H9 (cell line): ENCODE measurements at regions not wholly inside any gene's neighbourhood (a gene's known extent, or its start where the extent isn't known, plus 50 kb on each side); places are given as distances from the start of the nearest gene placed in this dataset.
A peak's percentile ranks its signal among the peaks of the same experiment; 100 is the strongest.

Source experiments
- DNase-seq: peaks from one replicate; pipeline ENCODE4 v3.0.0-alpha.2; 2017
- H2AFZ ChIP-seq: one replicate; pipeline ENCODE4 v1.6.1; 2013; ENCODE audit warnings: mild to moderate bottlenecking, low read length, control low read depth, moderate library complexity
- H2AK5ac ChIP-seq: 2 replicates; pipeline ENCODE4 v1.6.1; 2013; ENCODE audit warnings: low read length, control low read depth, mixed read lengths; ENCODE audit not compliant: insufficient read length
- H2BK120ac ChIP-seq: one replicate; pipeline ENCODE4 v1.6.1; 2013; ENCODE audit warnings: low read depth, mild to moderate bottlenecking, low read length, control low read depth, inconsistent platforms; ENCODE audit not compliant: poor library complexity, severe bottlenecking
- H2BK12ac ChIP-seq: 2 replicates; pipeline ENCODE4 v1.6.1; 2013; ENCODE audit warnings: low read length, control low read depth, mixed read lengths, low read depth; ENCODE audit not compliant: insufficient read length
- H2BK15ac ChIP-seq: 2 replicates; pipeline ENCODE4 v1.6.1; 2013; ENCODE audit warnings: low read depth, low read length, control low read depth
- H2BK20ac ChIP-seq: one replicate; pipeline ENCODE4 v1.6.1; 2013; ENCODE audit warnings: low read depth, mild to moderate bottlenecking, low read length, control low read depth, inconsistent platforms; ENCODE audit not compliant: poor library complexity, severe bottlenecking
- H2BK5ac ChIP-seq: 2 replicates; pipeline ENCODE4 v1.6.1; 2013; ENCODE audit warnings: low read length, control low read depth, mixed read lengths; ENCODE audit not compliant: insufficient read length
- H3K14ac ChIP-seq: 2 replicates; pipeline ENCODE4 v1.6.1; 2013; ENCODE audit warnings: low read length, control low read depth; ENCODE audit not compliant: insufficient read depth
- H3K18ac ChIP-seq: 2 replicates; pipeline ENCODE4 v1.6.1; 2013; ENCODE audit warnings: low read depth, mild to moderate bottlenecking, mixed read lengths, low read length, control low read depth; ENCODE audit not compliant: insufficient read length
- H3K23ac ChIP-seq: 2 replicates; pipeline ENCODE4 v1.6.1; 2013; ENCODE audit warnings: low read length, control low read depth, mixed read lengths, low read depth; ENCODE audit not compliant: insufficient read length
- H3K23me2 ChIP-seq: 2 replicates; pipeline ENCODE4 v1.6.1; 2013; ENCODE audit warnings: low read depth, mild to moderate bottlenecking, mixed read lengths, low read length, control low read depth; ENCODE audit not compliant: insufficient read length, poor library complexity, severe bottlenecking
- H3K27ac ChIP-seq: 2 replicates; pipeline ENCODE4 v1.5.1; 2013; ENCODE audit warnings: low read length, control low read depth, mixed read lengths, low read depth; ENCODE audit not compliant: insufficient read length
- H3K27me3 ChIP-seq: 2 replicates; pipeline ENCODE4 v1.6.1; 2013; ENCODE audit warnings: low read length, control low read depth, inconsistent platforms; ENCODE audit not compliant: insufficient read depth
- H3K4ac ChIP-seq: 2 replicates; pipeline ENCODE4 v1.6.1; 2013; ENCODE audit warnings: low read depth, mild to moderate bottlenecking, control low read depth, inconsistent platforms, low read length, moderate library complexity
- H3K4me1 ChIP-seq: 2 replicates; pipeline ENCODE4 v1.6.1; 2013; ENCODE audit warnings: low read length, control low read depth, inconsistent platforms; ENCODE audit not compliant: insufficient read depth
- H3K4me2 ChIP-seq: 2 replicates; pipeline ENCODE4 v1.6.1; 2013; ENCODE audit warnings: low read length, control low read depth, mixed read lengths; ENCODE audit not compliant: insufficient read length, insufficient read depth
- H3K56ac ChIP-seq: 2 replicates; pipeline ENCODE4 v1.6.1; 2013; ENCODE audit warnings: low read depth, mild to moderate bottlenecking, mixed read lengths, low read length, control low read depth; ENCODE audit not compliant: insufficient read length
- H3K79me1 ChIP-seq: 2 replicates; pipeline ENCODE4 v1.6.1; 2013; ENCODE audit warnings: low read depth, mild to moderate bottlenecking, moderate library complexity, low read length, control low read depth, inconsistent platforms; ENCODE audit not compliant: insufficient read depth, poor library complexity, severe bottlenecking
- H3K79me2 ChIP-seq: 2 replicates; pipeline ENCODE4 v1.6.1; 2013; ENCODE audit warnings: low read length, control low read depth, inconsistent platforms; ENCODE audit not compliant: insufficient read depth
- H3K9ac ChIP-seq: 2 replicates; pipeline ENCODE4 v1.6.1; 2013; ENCODE audit warnings: low read length, control low read depth, mixed read lengths; ENCODE audit not compliant: insufficient read length; ENCODE audit errors: extremely low read depth
- H3K9me3 ChIP-seq: one replicate; pipeline ENCODE4 v1.6.1; 2013; ENCODE audit warnings: low read depth, low read length, inconsistent platforms; ENCODE audit not compliant: control insufficient read depth
- H3T11ph ChIP-seq: one replicate; pipeline ENCODE4 v1.6.1; 2013; ENCODE audit warnings: mild to moderate bottlenecking, low read length, control low read depth, inconsistent platforms
- H4K20me1 ChIP-seq: one replicate; pipeline ENCODE4 v1.6.1; 2013; ENCODE audit not compliant: control insufficient read depth, insufficient read length, insufficient read depth
- H4K5ac ChIP-seq: 2 replicates; pipeline ENCODE4 v1.6.1; 2013; ENCODE audit warnings: low read depth, mild to moderate bottlenecking, mixed read lengths, low read length, control low read depth; ENCODE audit not compliant: insufficient read length
- H4K8ac ChIP-seq: replicated peaks from 2 replicates; pipeline ENCODE4 v1.6.1; 2013; ENCODE audit warnings: low read length, control low read depth, mixed read lengths, low read depth; ENCODE audit not compliant: insufficient read length
- H4K91ac ChIP-seq: 2 replicates; pipeline ENCODE4 v1.6.1; 2013; ENCODE audit warnings: low read depth, mild to moderate bottlenecking, moderate library complexity, mixed read lengths, low read length, control low read depth; ENCODE audit not compliant: insufficient read length
- H3K27ac Mint-ChIP-seq, 3 experiments: 2 replicates in 2 of 3; 3 replicates in 1 of 3; pipeline ENCODE4 v1.8.0; 2020 to 2021; ENCODE audit warnings: mixed read lengths in 3 of 3, mild to moderate bottlenecking in 1 of 3, moderate library complexity in 1 of 3
- H3K27me3 Mint-ChIP-seq: 2 replicates; pipeline ENCODE4 v1.8.0; 2021; ENCODE audit warnings: low read depth, mild to moderate bottlenecking, moderate library complexity, mixed read lengths
- H3K36me3 Mint-ChIP-seq, 3 experiments: 2 replicates in 2 of 3; 3 replicates in 1 of 3; pipeline ENCODE4 v1.8.0; 2020 to 2021; ENCODE audit warnings: low read depth in 3 of 3, mixed read lengths in 3 of 3; ENCODE audit not compliant: insufficient read depth in 1 of 3
- H3K4me1 Mint-ChIP-seq, 2 experiments: 2 replicates each; pipeline ENCODE4 v1.8.0; 2020; ENCODE audit warnings: mixed read lengths in 2 of 2
- H3K4me3 Mint-ChIP-seq, 2 experiments: 2 replicates in 1 of 2; 3 replicates in 1 of 2; pipeline ENCODE4 v1.8.0; 2020 to 2021; ENCODE audit warnings: mild to moderate bottlenecking in 2 of 2, mixed read lengths in 2 of 2, moderate library complexity in 1 of 2
- H3K9me3 Mint-ChIP-seq, 2 experiments: 2 replicates in 1 of 2; 3 replicates in 1 of 2; pipeline ENCODE4 v1.8.0; 2020; ENCODE audit warnings: mild to moderate bottlenecking in 2 of 2, mixed read lengths in 2 of 2, moderate library complexity in 1 of 2
- CTCF ChIP-seq: fragments of 200-600 bp; sonication (generic); conservative IDR thresholded peaks from 3 replicates; pipeline ENCODE4 v1.8.0; 2021; ENCODE audit warnings: antibody characterized with exemption, mild to moderate bottlenecking
- WGBS: extraction: QIAGEN DNeasy Blood & Tissue Kit; methylation state at CpG from one replicate; pipeline ENCODE4 v1.1.7; 2013; ENCODE audit warnings: missing lambda C conversion rate, low lambda C conversion rate, mixed read lengths; ENCODE audit not compliant: insufficient read length; ENCODE audit errors: extremely low coverage; 5-methylcytosine and 5-hydroxymethylcytosine counted together

- WGBS = no CpG with 5 or more reads among the region's 6 CpGs
- Mint-ChIP-seq H3K4me1 (peaks cover 31 to 48% of the 10 kb centered on the region in 2 experiments), H3K27me3 (peaks cover 1% of the 10 kb centered on the region; the same call in 1 of the 2 replicates), H3K9me3 (no peaks in the 10 kb centered on the region), H3K4me3 (no peak overlapping the region), H3K36me3 (no peaks in the 10 kb centered on the region), H3K27ac (peak overlapping the region in 2 of 3 experiments; percentile 8 to 29; a peak in 1 of 7 replicates)
- no peak overlapping the region for H3K18ac ChIP-seq
- H3K27me3 ChIP-seq = no peaks in the 10 kb centered on the region
- H3K4me2 ChIP-seq = no peak overlapping the region
- H3K23me2 ChIP-seq = no peaks in the 10 kb centered on the region
- no peak overlapping the region for H2BK5ac ChIP-seq
- DNase-seq = no peak
- H4K20me1 ChIP-seq = no peaks in the 10 kb centered on the region
- peaks cover under 1% of the 10 kb centered on the region for H3K4me1 ChIP-seq
- H4K91ac ChIP-seq = no peak overlapping the region
- H4K5ac ChIP-seq = no peak overlapping the region
- H2BK15ac ChIP-seq = no peak overlapping the region
- H3K14ac ChIP-seq = no peak overlapping the region
- H4K8ac ChIP-seq = no peak overlapping the region
- no peaks in the 10 kb centered on the region for H3K79me2 ChIP-seq
- no peak overlapping the region for H3T11ph ChIP-seq
- no peak overlapping the region for H2AFZ ChIP-seq
- no peak overlapping the region for H2BK20ac ChIP-seq
- H3K4ac ChIP-seq = no peak overlapping the region
- H3K9ac ChIP-seq = no peak overlapping the region
- no peak overlapping the region for H2BK120ac ChIP-seq
- H3K79me1 ChIP-seq = no peaks in the 10 kb centered on the region
- no peak overlapping the region for H2AK5ac ChIP-seq
- no peaks in the 10 kb centered on the region for H3K9me3 ChIP-seq
- H2BK12ac ChIP-seq = no peak overlapping the region
- no peak overlapping the region for H3K23ac ChIP-seq
- no peak overlapping the region for H3K56ac ChIP-seq
- no peak for TF ChIP-seq CTCF
- no peak overlapping the region for H3K27ac ChIP-seq
Measured at GRCh38 chr2:128632501-128632800, 313.8 kb upstream of the HS6ST1 start.
